HEK293T (cell line): ENCODE measurements at regions not wholly inside any gene's neighbourhood (a gene's known extent, or its start where the extent isn't known, plus 50 kb on each side); places are given as distances from the start of the nearest gene placed in this dataset.
"Not testable (repeated sequence)": the region's sequence is repeated elsewhere in the genome, so short reads cannot be mapped to it uniquely, and the experiment has no call there.

Source experiments
- ARNT ChIP-seq: fragments of 450-650 bp; IDR thresholded peaks from 2 replicates; pipeline ENCODE4 v1.6.1; 2017; ENCODE audit warnings: mild to moderate bottlenecking
- BHLHE40 ChIP-seq: fragments of 450-650 bp; IDR thresholded peaks from 2 replicates; pipeline ENCODE4 v1.6.1; 2016; ENCODE audit warnings: mild to moderate bottlenecking, moderate library complexity, borderline replicate concordance
- CTBP1 ChIP-seq: fragments of 450-650 bp; IDR thresholded peaks from 2 replicates; pipeline ENCODE4 v1.6.1; 2016; ENCODE audit warnings: borderline replicate concordance
- ELF4 ChIP-seq: fragments of 450-650 bp; IDR thresholded peaks from 2 replicates; pipeline ENCODE4 v1.6.1; 2017; ENCODE audit warnings: antibody characterized with exemption
- FOXA1 ChIP-seq: fragments of 450-650 bp; IDR thresholded peaks from 2 replicates; pipeline ENCODE4 v1.6.1; 2016; ENCODE audit warnings: mild to moderate bottlenecking
- FOXK2 ChIP-seq: fragments of 450-650 bp; IDR thresholded peaks from 2 replicates; pipeline ENCODE4 v1.6.1; 2016; ENCODE audit warnings: mild to moderate bottlenecking
- FOXM1 ChIP-seq: fragments of 450-650 bp; IDR thresholded peaks from 2 replicates; pipeline ENCODE4 v1.6.1; 2017; ENCODE audit warnings: mild to moderate bottlenecking, borderline replicate concordance
- HDGF ChIP-seq: fragments of 450-650 bp; IDR thresholded peaks from 2 replicates; pipeline ENCODE4 v1.6.1; 2017; ENCODE audit warnings: antibody characterized with exemption, borderline replicate concordance
- L3MBTL2 ChIP-seq: fragments of 450-650 bp; conservative IDR thresholded peaks from 2 replicates; pipeline ENCODE4 v1.6.1; 2016; ENCODE audit warnings: mild to moderate bottlenecking
- NFRKB ChIP-seq: fragments of 450-650 bp; IDR thresholded peaks from 2 replicates; pipeline ENCODE4 v1.6.1; 2016; ENCODE audit warnings: mild to moderate bottlenecking, moderate library complexity
- PKNOX1 ChIP-seq: fragments of 450-650 bp; IDR thresholded peaks from 2 replicates; pipeline ENCODE4 v1.6.1; 2016
- SP1 ChIP-seq: fragments of 450-650 bp; IDR thresholded peaks from 2 replicates; pipeline ENCODE4 v1.6.1; 2017
- SUZ12 ChIP-seq: fragments of 450-650 bp; IDR thresholded peaks from 2 replicates; pipeline ENCODE4 v1.6.1; 2016; ENCODE audit warnings: mild to moderate bottlenecking
- ZNF384 ChIP-seq: fragments of 450-650 bp; IDR thresholded peaks from 2 replicates; pipeline ENCODE4 v1.6.1; 2016

DNA sequence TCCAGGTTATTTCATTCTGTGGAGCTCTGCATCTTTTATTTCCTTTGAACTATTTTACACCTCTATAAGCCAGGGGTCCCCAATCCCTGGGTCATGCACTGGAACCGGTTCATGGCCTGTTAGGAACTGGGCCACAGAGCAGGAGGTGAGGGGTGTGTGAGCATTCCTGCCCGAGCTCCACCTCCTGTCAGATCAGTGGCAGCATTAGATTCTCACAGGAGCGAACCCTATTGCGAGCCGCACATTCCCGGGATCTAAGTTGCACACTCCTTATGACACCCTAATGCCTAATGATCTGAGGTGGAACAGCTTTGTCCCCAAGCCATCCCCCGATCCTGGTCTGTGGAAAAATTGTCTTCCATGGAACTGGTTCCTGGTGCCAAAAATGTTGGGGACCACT, 107.2 kb downstream of the TMEM121 start:
- not testable (repeated sequence) for TF ChIP-seq CTBP1, ZNF384, L3MBTL2, SUZ12, SP1, BHLHE40, FOXM1, ARNT, PKNOX1, HDGF, NFRKB, FOXK2, ELF4, FOXA1
